Caco-2 (cell line): ENCODE measurements at regions not wholly inside any gene's neighbourhood (a gene's known extent, or its start where the extent isn't known, plus 50 kb on each side); places are given as distances from the start of the nearest gene placed in this dataset.
A peak's percentile ranks its signal among the peaks of the same experiment; 100 is the strongest.

Source experiments
- BruUV-seq: library from RNA; stranded (reverse); fragments of 400-500 nt; replicated peaks from 2 replicates; lab custom pipeline; 2021; lab: Mats Ljungman, UMichigan
- CTCF ChIA-PET: fragments of 300-600 bp; sonication (Branson Sonifier 250); formaldehyde crosslinking; loops from one replicate; lab custom pipeline; 2022; ENCODE audit warnings: antibody characterized with exemption; lab: Charles Lee
- POLR2A ChIA-PET: fragments of 300-600 bp; sonication (Branson Sonifier 250); formaldehyde crosslinking; loops from one replicate; lab custom pipeline; 2022; ENCODE audit warnings: antibody characterized with exemption; lab: Charles Lee
- DNase-seq, 2 experiments: peaks; one replicate each; pipeline versions ENCODE4 v3.0.0 to v3.0.0-alpha.2; 2020 to 2022
- H3K27me3 ChIP-seq: replicated peaks from 2 replicates; pipeline ENCODE4 v1.6.0; 2011; ENCODE audit warnings: low read length; ENCODE audit not compliant: control insufficient read depth, insufficient read depth
- H3K36me3 ChIP-seq: 2 replicates; pipeline ENCODE4 v1.5.1; 2011; ENCODE audit warnings: low read length; ENCODE audit not compliant: control insufficient read depth, insufficient read depth
- H3K4me1 ChIP-seq: fragments of 250-450 bp; sonication (Bioruptor Pico); 2 replicates; pipeline ENCODE4 v1.5.1; 2020; ENCODE audit warnings: mild to moderate bottlenecking
- H3K4me3 ChIP-seq: 2 replicates; pipeline ENCODE4 v1.5.1; 2011; ENCODE audit warnings: low read depth, mild to moderate bottlenecking, control low read depth, low read length
- H3K9me3 ChIP-seq: fragments of 250-450 bp; sonication (Bioruptor Pico); 2 replicates; pipeline ENCODE4 v1.5.1; 2020; ENCODE audit warnings: mild to moderate bottlenecking, moderate library complexity
- H3K27ac Mint-ChIP-seq: one replicate; pipeline ENCODE4 v1.8.0; 2022; ENCODE audit warnings: mixed read lengths; ENCODE audit not compliant: unreplicated experiment
- H3K27me3 Mint-ChIP-seq: one replicate; pipeline ENCODE4 v1.8.0; 2022; ENCODE audit warnings: mixed read lengths; ENCODE audit not compliant: insufficient read depth, unreplicated experiment
- H3K36me3 Mint-ChIP-seq: one replicate; pipeline ENCODE4 v1.8.0; 2022; ENCODE audit warnings: mild to moderate bottlenecking, mixed read lengths; ENCODE audit not compliant: insufficient read depth, unreplicated experiment
- H3K4me1 Mint-ChIP-seq: one replicate; pipeline ENCODE4 v1.8.0; 2022; ENCODE audit warnings: low read depth, mixed read lengths; ENCODE audit not compliant: unreplicated experiment
- H3K4me3 Mint-ChIP-seq: one replicate; pipeline ENCODE4 v1.8.0; 2022; ENCODE audit warnings: mild to moderate bottlenecking, moderate library complexity, mixed read lengths; ENCODE audit not compliant: unreplicated experiment
- H3K9me3 Mint-ChIP-seq: one replicate; pipeline ENCODE4 v1.8.0; 2022; ENCODE audit warnings: mixed read lengths; ENCODE audit not compliant: unreplicated experiment
- intact Hi-C: fragments of 100-400 bp; cut with micrococcal nuclease; formaldehyde crosslinking; loops from one replicate; pipeline ENCODE4 v1.10.0; 2022; ENCODE audit not compliant: unreplicated experiment
- TF ChIP-seq, protein P1 (sequence below), 2 experiments: fragments of 200-600 bp in 1 of 2; IDR thresholded peaks; 1 replicate in 1 of 2; 2 replicates in 1 of 2; pipeline versions ENCODE4 v1.5.1 to v1.8.0; 2011 to 2022; ENCODE audit warnings: antibody characterized with exemption in 1 of 2, control low read depth in 1 of 2, inconsistent platforms in 1 of 2, low read depth in 1 of 2, low read length in 1 of 2, mild to moderate bottlenecking in 1 of 2, moderate library complexity in 1 of 2; ENCODE audit not compliant: insufficient read depth in 1 of 2, severe bottlenecking in 1 of 2, unreplicated experiment in 1 of 2

GRCh38 chr11:71108013-71108865 lies 144.1 kb downstream of the SHANK2 start:
- peaks cover 6% of the 10 kb centered on the region for H3K4me1 Mint-ChIP-seq
- no peak for DNase-seq
- BruUV-seq = no TSS peak
- peaks cover 88% of the 10 kb centered on the region for H3K36me3 Mint-ChIP-seq
- H3K4me1 ChIP-seq = peaks cover 8% of the 10 kb centered on the region; the same call in 1 of the 2 replicates
- H3K36me3 ChIP-seq = peaks cover 21% of the 10 kb centered on the region
- H3K4me3 ChIP-seq = no peak overlapping the region
- no peaks in the 10 kb centered on the region for H3K9me3 Mint-ChIP-seq
- TF ChIP-seq, protein P1, sequence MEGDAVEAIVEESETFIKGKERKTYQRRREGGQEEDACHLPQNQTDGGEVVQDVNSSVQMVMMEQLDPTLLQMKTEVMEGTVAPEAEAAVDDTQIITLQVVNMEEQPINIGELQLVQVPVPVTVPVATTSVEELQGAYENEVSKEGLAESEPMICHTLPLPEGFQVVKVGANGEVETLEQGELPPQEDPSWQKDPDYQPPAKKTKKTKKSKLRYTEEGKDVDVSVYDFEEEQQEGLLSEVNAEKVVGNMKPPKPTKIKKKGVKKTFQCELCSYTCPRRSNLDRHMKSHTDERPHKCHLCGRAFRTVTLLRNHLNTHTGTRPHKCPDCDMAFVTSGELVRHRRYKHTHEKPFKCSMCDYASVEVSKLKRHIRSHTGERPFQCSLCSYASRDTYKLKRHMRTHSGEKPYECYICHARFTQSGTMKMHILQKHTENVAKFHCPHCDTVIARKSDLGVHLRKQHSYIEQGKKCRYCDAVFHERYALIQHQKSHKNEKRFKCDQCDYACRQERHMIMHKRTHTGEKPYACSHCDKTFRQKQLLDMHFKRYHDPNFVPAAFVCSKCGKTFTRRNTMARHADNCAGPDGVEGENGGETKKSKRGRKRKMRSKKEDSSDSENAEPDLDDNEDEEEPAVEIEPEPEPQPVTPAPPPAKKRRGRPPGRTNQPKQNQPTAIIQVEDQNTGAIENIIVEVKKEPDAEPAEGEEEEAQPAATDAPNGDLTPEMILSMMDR (IDR thresholded peaks at IDR 0.05; ENCODE audit: insufficient read depth in 1 of 2, low read depth in 1 of 2, low read length in 1 of 2, severe bottlenecking in 1 of 2, unreplicated experiment in 1 of 2) = no peak
- peak overlapping the region; percentile 70 for H3K27ac Mint-ChIP-seq
- no peak overlapping the region for H3K4me3 Mint-ChIP-seq
- H3K27me3 Mint-ChIP-seq = no peaks in the 10 kb centered on the region
- CTCF ChIA-PET = no interaction called here
- no peaks in the 10 kb centered on the region for H3K27me3 ChIP-seq
- intact Hi-C loops = no loop called here
- H3K9me3 ChIP-seq = no peaks in the 10 kb centered on the region
- POLR2A ChIA-PET = no interaction called here

DNA sequence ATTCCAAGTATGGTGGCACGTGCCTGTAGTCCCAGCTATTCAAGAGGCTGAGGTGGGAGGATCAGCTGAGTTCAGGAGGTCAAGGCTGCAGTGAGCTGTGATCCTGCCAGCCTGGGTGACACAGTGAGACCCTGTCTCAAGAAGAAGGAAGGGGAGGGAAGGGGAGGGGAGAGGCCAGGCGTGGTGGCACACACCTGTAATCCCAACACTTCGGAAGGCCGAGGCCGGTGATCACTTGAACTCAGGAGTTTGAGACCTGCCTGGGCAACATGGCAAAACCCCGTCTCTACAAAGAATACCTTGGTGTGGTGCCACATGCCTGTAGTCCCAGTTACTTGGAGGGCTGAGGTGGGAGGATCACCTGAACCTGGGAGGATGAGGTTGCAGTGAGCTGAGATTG lies 145.7 kb downstream of the SHANK2 start:
- BruUV-seq = no TSS peak
- H3K36me3 Mint-ChIP-seq = peaks cover 84% of the 10 kb centered on the region
- H3K9me3 ChIP-seq = no peaks in the 10 kb centered on the region
- H3K27ac Mint-ChIP-seq = no peak overlapping the region
- intact Hi-C loops = no loop called here
- ChIA-PET CTCF (no interaction called here), POLR2A (no interaction called here)
- TF ChIP-seq, protein P1 (IDR thresholded peaks at IDR 0.05; ENCODE audit: insufficient read depth in 1 of 2, low read depth in 1 of 2, low read length in 1 of 2, severe bottlenecking in 1 of 2, unreplicated experiment in 1 of 2) = no peak
- H3K27me3 Mint-ChIP-seq = no peaks in the 10 kb centered on the region
- H3K4me3 ChIP-seq = no peak overlapping the region
- no peaks in the 10 kb centered on the region for H3K4me1 ChIP-seq
- peaks cover 21% of the 10 kb centered on the region for H3K36me3 ChIP-seq
- H3K9me3 Mint-ChIP-seq = no peaks in the 10 kb centered on the region
- H3K27me3 ChIP-seq = no peaks in the 10 kb centered on the region
- DNase-seq = no peak
- no peaks in the 10 kb centered on the region for H3K4me1 Mint-ChIP-seq
- no peak overlapping the region for H3K4me3 Mint-ChIP-seq

GRCh38 chr11:71103266-71103665 lies 149.1 kb downstream of the SHANK2 start:
- ChIA-PET CTCF (interaction anchor here (2.1 kb wide), 1 partner anchor 16 kb away, joined by 7 read pairs; no protein-coding TSS in a partner anchor), POLR2A (no interaction called here)
- H3K9me3 Mint-ChIP-seq = no peaks in the 10 kb centered on the region
- Histone ChIP-seq H3K4me1 (no peaks in the 10 kb centered on the region), H3K36me3 (peaks cover 12% of the 10 kb centered on the region), H3K27me3 (no peaks in the 10 kb centered on the region), H3K4me3 (no peak overlapping the region), H3K9me3 (no peaks in the 10 kb centered on the region)
- no peak for DNase-seq
- TF ChIP-seq, protein P1 (IDR thresholded peaks at IDR 0.05; ENCODE audit: insufficient read depth in 1 of 2, low read depth in 1 of 2, low read length in 1 of 2, severe bottlenecking in 1 of 2, unreplicated experiment in 1 of 2) = no peak
- no TSS peak for BruUV-seq
- no peaks in the 10 kb centered on the region for H3K4me1 Mint-ChIP-seq
- no peak overlapping the region for H3K27ac Mint-ChIP-seq
- H3K36me3 Mint-ChIP-seq = peaks cover 86% of the 10 kb centered on the region
- intact Hi-C loops = no loop called here
- no peak overlapping the region for H3K4me3 Mint-ChIP-seq
- no peaks in the 10 kb centered on the region for H3K27me3 Mint-ChIP-seq
